ENCODE measurements at regions not wholly inside any gene's neighbourhood (a gene's known extent, or its start where the extent isn't known, plus 50 kb on each side); places are given as distances from the start of the nearest gene placed in this dataset.

GRCh38 chr5:162484095-162484494 lies 416.5 kb downstream of the GABRG2 start:
- TF ChIP-seq TAF1 (IDR thresholded peaks at IDR 0.05; ENCODE audit: borderline replicate concordance, insufficient read depth, low read length) (no peak), POLR2AphosphoS5 (IDR thresholded peaks at IDR 0.05; ENCODE audit: low read depth, low read length) (no peak), SIN3A (IDR thresholded peaks at IDR 0.05; ENCODE audit: borderline replicate concordance, insufficient read depth, low read length) (no peak)
